Keratinocyte (primary cell): ENCODE measurements at regions not wholly inside any gene's neighbourhood (a gene's known extent, or its start where the extent isn't known, plus 50 kb on each side); places are given as distances from the start of the nearest gene placed in this dataset.

Experiments
- EZH2 ChIP-seq: IDR thresholded peaks from one replicate; pipeline ENCODE4 v1.6.1; 2012; ENCODE audit warnings: inconsistent platforms, mild to moderate bottlenecking, low read length, moderate library complexity
- TF ChIP-seq, protein P1 (sequence below), 3 experiments: IDR thresholded peaks in 1 of 3; conservative IDR thresholded peaks in 1 of 3; optimal IDR thresholded peaks in 1 of 3; 2 replicates in 2 of 3; 3 replicates in 1 of 3; pipeline versions ENCODE3 to v1.5.1; 2011; ENCODE audit warnings: low read length in 3 of 3, mild to moderate bottlenecking in 3 of 3, moderate library complexity in 2 of 3, control low read depth in 1 of 3, inconsistent platforms in 1 of 3; ENCODE audit not compliant: insufficient read depth in 2 of 3; ENCODE audit errors: extremely low read depth in 1 of 3

DNA sequence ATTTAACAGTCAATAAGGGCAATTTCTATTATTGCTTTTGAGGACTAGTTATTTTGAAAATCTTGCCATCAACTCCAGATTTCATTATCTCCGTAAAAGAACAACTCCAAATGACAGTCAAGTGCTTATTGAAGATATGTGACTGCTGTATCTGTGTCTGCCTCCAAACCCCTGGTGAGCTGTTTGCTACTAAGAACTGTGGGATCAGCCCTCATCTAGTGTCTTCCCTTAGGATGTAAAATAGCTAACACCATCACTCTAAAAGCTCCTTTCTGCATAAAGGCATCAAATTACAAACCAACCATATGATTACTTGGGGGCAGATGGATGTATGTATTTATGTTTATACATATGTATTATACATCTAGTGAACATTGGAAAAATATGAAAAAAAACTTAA, 70.8 kb upstream of the SLC13A1 start:
- TF ChIP-seq, protein P1, sequence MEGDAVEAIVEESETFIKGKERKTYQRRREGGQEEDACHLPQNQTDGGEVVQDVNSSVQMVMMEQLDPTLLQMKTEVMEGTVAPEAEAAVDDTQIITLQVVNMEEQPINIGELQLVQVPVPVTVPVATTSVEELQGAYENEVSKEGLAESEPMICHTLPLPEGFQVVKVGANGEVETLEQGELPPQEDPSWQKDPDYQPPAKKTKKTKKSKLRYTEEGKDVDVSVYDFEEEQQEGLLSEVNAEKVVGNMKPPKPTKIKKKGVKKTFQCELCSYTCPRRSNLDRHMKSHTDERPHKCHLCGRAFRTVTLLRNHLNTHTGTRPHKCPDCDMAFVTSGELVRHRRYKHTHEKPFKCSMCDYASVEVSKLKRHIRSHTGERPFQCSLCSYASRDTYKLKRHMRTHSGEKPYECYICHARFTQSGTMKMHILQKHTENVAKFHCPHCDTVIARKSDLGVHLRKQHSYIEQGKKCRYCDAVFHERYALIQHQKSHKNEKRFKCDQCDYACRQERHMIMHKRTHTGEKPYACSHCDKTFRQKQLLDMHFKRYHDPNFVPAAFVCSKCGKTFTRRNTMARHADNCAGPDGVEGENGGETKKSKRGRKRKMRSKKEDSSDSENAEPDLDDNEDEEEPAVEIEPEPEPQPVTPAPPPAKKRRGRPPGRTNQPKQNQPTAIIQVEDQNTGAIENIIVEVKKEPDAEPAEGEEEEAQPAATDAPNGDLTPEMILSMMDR (optimal IDR thresholded peaks at IDR 0.05 in 1 of 3, IDR thresholded peaks at IDR 0.05 in 1 of 3, conservative IDR thresholded peaks at IDR 0.05 in 1 of 3; ENCODE audit: extremely low read depth in 1 of 3, insufficient read depth in 2 of 3, low read length in 3 of 3), result no peak
- no peak for TF ChIP-seq EZH2
